HG03342 (cell line): ENCODE measurements at regions not wholly inside any gene's neighbourhood (a gene's known extent, or its start where the extent isn't known, plus 50 kb on each side); places are given as distances from the start of the nearest gene placed in this dataset.
"Not testable (repeated sequence)": the region's sequence is repeated elsewhere in the genome, so short reads cannot be mapped to it uniquely, and the experiment has no call there.

Experiments
- ATAC-seq: cut with Tn5 transposase; IDR thresholded peaks from one replicate; pipeline ENCODE4 v1.9.1; 2021; ENCODE audit warnings: mild to moderate bottlenecking, moderate library complexity; ENCODE audit not compliant: unreplicated experiment

GRCh38 chr3:159672728-159673688 is 315.6 kb upstream of the IL12A start:
- peak; percentile 65 for ATAC-seq

GRCh38 chr3:159674583-159674982 is 314.1 kb upstream of the IL12A start:
- ATAC-seq: no peak

GRCh38 chr3:159675285-159675684 is 313.4 kb upstream of the IL12A start:
- no peak for ATAC-seq

GRCh38 chr3:159679900-159680299 is 308.7 kb upstream of the IL12A start:
- no peak for ATAC-seq

GRCh38 chr3:159681717-159682116 is 306.9 kb upstream of the IL12A start:
- not testable (repeated sequence) for ATAC-seq

GRCh38 chr3:159685801-159686200 is 302.8 kb upstream of the IL12A start:
- no peak for ATAC-seq

GRCh38 chr3:159693226-159693625 is 295.4 kb upstream of the IL12A start:
- ATAC-seq: no peak

GRCh38 chr3:159711560-159712333 is 276.9 kb upstream of the IL12A start:
- no peak for ATAC-seq

GRCh38 chr3:159721324-159721723 is 267.3 kb upstream of the IL12A start:
- ATAC-seq: no peak

GRCh38 chr3:159723295-159723694 is 265.3 kb upstream of the IL12A start:
- no peak for ATAC-seq

GRCh38 chr3:159724627-159725026 is 264.0 kb upstream of the IL12A start:
- no peak for ATAC-seq

- no peak for ATAC-seq
Measured at GRCh38 chr3:159726231-159726964, 262.2 kb upstream of the IL12A start.

GRCh38 chr3:159727506-159727905 is 261.1 kb upstream of the IL12A start:
- no peak for ATAC-seq

- no peak for ATAC-seq
Measured at GRCh38 chr3:159731254-159731653, 257.4 kb upstream of the IL12A start.

GRCh38 chr3:159732172-159733111 is 256.2 kb upstream of the IL12A start:
- no peak for ATAC-seq

- ATAC-seq: no peak
Measured at GRCh38 chr3:159733194-159733860, 255.3 kb upstream of the IL12A start.

GRCh38 chr3:159734681-159735080 is 254.0 kb upstream of the IL12A start:
- no peak for ATAC-seq

- no peak for ATAC-seq
Measured at GRCh38 chr3:159739166-159739565, 249.5 kb upstream of the IL12A start.

- no peak for ATAC-seq
Measured at GRCh38 chr3:159739969-159740368, 248.7 kb upstream of the IL12A start.

GRCh38 chr3:159741281-159741680 is 247.4 kb upstream of the IL12A start:
- no peak for ATAC-seq
